ENCODE measurements at regions not wholly inside any gene's neighbourhood (a gene's known extent, or its start where the extent isn't known, plus 50 kb on each side); places are given as distances from the start of the nearest gene placed in this dataset.

DNA sequence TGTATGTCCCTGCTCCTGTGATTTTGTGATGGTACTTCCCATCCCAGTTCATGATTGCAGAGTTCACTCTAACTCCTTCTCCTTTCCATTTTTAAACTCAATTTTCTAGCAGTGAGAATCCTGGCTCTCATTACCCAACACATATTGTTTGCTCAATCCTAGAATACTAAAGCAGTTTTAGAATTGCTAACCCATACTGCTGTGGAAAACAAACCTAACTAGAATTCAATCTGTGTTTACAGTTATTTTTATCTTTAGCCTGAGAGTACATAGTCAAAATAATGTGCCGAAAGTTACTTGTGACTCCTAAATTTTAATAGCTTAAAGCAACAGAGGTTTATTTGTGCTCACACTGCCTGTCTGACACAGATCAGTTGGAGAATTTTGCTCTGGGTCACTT is 508.0 kb downstream of the AACS start:
- TF ChIP-seq ZNF425 (CRISPR knock-in tag; conservative IDR thresholded peaks at IDR 0.05) (no peak), CTCF (IDR thresholded peaks at IDR 0.05) (no peak)
